SU-DHL-6 (cell line): ENCODE measurements at regions not wholly inside any gene's neighbourhood (a gene's known extent, or its start where the extent isn't known, plus 50 kb on each side); places are given as distances from the start of the nearest gene placed in this dataset.

Source experiments
- CTCF ChIP-seq: fragments of 200-600 bp; sonication (generic); IDR thresholded peaks from one replicate; pipeline ENCODE4 v1.5.1; 2017; ENCODE audit warnings: antibody characterized with exemption, mild to moderate bottlenecking, low read length, moderate library complexity; ENCODE audit not compliant: insufficient read depth, poor library complexity, severe bottlenecking
- EZH2phosphoT487 ChIP-seq: fragments of 200-600 bp; sonication (generic), shearing (Covaris generic); conservative IDR thresholded peaks from 2 replicates; pipeline ENCODE4 v1.6.1; 2018; ENCODE audit warnings: mild to moderate bottlenecking, antibody characterized with exemption, low read length, moderate library complexity, mixed read lengths

GRCh38 chr5:159737263-159737662 lies 179.0 kb upstream of the ADRA1B start:
- no peak for TF ChIP-seq CTCF
- TF ChIP-seq EZH2phosphoT487, result no peak
